ENCODE measurements at regions not wholly inside any gene's neighbourhood (a gene's known extent, or its start where the extent isn't known, plus 50 kb on each side); places are given as distances from the start of the nearest gene placed in this dataset.

DNA sequence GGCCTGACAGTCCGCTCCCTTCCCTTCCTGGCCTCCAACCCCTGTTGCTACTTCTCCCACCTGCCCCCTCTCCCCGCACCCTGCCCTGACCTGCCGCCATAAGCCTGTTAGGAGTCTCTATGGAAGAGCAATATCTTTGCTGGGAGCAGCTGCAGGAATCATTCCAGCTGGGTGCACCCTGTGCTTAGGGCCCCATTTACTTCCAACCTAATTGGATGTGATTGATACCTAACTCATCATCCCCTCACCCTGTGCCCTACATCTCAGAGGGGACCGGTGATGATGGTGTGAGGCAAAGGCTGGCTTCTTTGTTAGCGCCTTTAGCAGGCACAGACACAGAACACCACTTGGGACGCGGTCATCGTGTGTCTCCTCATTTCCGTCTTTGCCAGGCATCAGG, 80.0 kb upstream of the FAM180A start:
- no peak for DNase-seq (ENCODE audit: low read depth)

- no peak for DNase-seq (ENCODE audit: low read depth)
These were observed 78.8 kb upstream of the FAM180A start for GRCh38 chr7:135827391-135827790.

GRCh38 chr7:135825406-135825805, 76.8 kb upstream of the FAM180A start:
- no peak for DNase-seq (ENCODE audit: low read depth)

- no peak for DNase-seq (ENCODE audit: low read depth)
These were observed 73.8 kb upstream of the FAM180A start for GRCh38 chr7:135822376-135822775.

DNA sequence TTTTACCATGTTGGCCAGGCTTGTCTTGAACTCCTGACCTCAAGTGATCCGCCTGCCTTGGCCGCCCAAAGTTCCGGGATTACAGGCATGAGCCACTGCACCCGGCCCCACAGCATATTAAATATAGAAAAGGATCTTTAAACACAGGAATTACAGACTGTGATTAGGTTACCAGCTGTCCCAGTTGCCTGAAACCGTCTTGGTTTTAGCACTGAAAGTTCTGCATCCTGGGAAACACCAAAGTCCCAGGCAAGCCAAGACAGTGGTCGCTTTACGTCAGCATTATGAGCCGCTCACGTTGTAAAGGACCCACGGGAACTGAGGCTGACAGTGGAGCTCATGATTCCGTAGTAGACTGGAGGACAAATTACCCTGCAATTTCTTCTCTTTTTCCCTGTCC, 69.0 kb upstream of the FAM180A start:
- DNase-seq (ENCODE audit: low read depth) = peak; percentile 26

GRCh38 chr7:135815033-135815432, 66.4 kb upstream of the FAM180A start:
- DNase-seq (ENCODE audit: low read depth) = no peak

DNA sequence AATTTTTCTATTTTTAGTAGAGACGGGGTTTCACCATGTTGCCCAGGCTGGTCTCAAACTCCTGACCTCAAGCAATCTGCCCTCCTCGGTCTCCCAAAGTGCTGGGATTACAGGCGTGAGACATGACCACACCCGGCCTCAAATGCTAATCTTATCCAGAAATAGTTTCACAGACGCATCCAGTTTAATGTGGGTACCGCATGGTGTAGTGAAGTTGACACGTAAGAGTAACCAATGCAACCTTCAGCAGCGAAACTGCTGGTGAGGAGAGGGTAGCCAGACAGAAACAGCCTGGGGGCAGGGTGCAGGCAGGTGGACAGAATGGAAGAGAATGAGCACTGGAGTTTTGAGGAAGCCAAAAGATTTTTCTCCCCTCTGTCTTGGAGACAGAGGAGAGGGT, 63.5 kb upstream of the FAM180A start:
- no peak for DNase-seq (ENCODE audit: low read depth)

- DNase-seq (ENCODE audit: low read depth) = no peak
These were observed 62.9 kb upstream of the FAM180A start for GRCh38 chr7:135811506-135811905.

- DNase-seq (ENCODE audit: low read depth) = no peak
These were observed 59.6 kb upstream of the FAM180A start for GRCh38 chr7:135808206-135808605.

GRCh38 chr7:135803143-135803542, 54.5 kb upstream of the FAM180A start:
- no peak for DNase-seq (ENCODE audit: low read depth)

- no peak for DNase-seq (ENCODE audit: low read depth)
These were observed 54.1 kb upstream of the FAM180A start for GRCh38 chr7:135802697-135803096.

- DNase-seq (ENCODE audit: low read depth) = no peak
These were observed 53.3 kb upstream of the FAM180A start for GRCh38 chr7:135801877-135802276.

- DNase-seq (ENCODE audit: low read depth) = peak; percentile 47
These were observed 52.6 kb upstream of the FAM180A start for GRCh38 chr7:135801045-135801693.

- DNase-seq (ENCODE audit: low read depth) = no peak
These were observed 51.9 kb upstream of the FAM180A start for GRCh38 chr7:135800560-135800959.

GRCh38 chr7:135799881-135800280, 51.3 kb upstream of the FAM180A start:
- DNase-seq (ENCODE audit: low read depth) = no peak
